CD4-positive, alpha-beta T cell treated with Interferon alpha-2 for 1 hour (primary cell): ENCODE measurements at regions not wholly inside any gene's neighbourhood (a gene's known extent, or its start where the extent isn't known, plus 50 kb on each side); places are given as distances from the start of the nearest gene placed in this dataset.

ENCODE experiments used
- DNase-seq, 2 donors: peaks; one replicate each; pipeline ENCODE4 v3.0.0-alpha.2; 2020 to 2022

GRCh38 chr9:102114557-102114956 lies 376.1 kb upstream of the GRIN3A start:
- DNase-seq, result no peak

DNA sequence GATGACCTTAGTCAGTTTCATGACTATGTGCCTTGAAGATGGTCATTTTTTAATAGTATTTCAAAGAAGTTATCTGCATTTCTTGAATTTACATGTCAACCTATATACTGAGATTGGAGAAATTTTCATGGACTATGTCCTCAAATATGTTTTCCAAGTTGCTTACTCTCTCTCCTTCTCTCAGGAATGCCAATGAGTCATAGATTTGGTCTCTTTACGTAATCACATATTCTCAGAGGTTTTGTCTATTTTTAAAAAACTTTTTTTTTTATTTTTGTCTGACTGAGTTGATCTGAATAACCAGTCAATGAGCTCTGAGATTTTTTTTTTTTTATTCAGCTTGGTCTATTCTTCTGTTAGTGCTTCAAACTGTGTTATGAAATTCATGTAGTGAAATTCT lies 374.7 kb upstream of the GRIN3A start:
- DNase-seq, result no peak

DNA sequence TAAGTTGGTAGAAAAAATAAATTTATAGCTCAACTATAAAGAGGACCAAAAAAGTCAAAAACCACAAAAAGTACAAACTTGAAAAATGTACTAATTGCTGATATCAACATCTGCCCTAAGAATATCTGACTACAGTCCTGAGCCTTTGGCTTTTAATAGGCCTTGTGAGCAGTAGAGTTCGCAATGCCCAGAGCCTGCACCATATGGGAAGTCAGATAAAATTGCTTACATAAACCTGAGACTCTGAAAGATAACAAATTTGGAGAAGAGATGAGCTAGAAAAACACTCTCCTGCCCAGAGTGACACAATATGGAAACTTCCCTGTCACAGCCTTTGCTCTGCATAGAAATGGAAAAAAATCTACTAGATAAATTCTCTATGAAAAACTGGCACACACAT lies 368.0 kb upstream of the GRIN3A start:
- no peak for DNase-seq

- no peak for DNase-seq
These were observed 363.3 kb upstream of the GRIN3A start for GRCh38 chr9:102101723-102102122.

- no peak for DNase-seq
These were observed 348.7 kb upstream of the GRIN3A start for GRCh38 chr9:102087141-102087540.

GRCh38 chr9:102085548-102085947 lies 347.1 kb upstream of the GRIN3A start:
- DNase-seq, result no peak

DNA sequence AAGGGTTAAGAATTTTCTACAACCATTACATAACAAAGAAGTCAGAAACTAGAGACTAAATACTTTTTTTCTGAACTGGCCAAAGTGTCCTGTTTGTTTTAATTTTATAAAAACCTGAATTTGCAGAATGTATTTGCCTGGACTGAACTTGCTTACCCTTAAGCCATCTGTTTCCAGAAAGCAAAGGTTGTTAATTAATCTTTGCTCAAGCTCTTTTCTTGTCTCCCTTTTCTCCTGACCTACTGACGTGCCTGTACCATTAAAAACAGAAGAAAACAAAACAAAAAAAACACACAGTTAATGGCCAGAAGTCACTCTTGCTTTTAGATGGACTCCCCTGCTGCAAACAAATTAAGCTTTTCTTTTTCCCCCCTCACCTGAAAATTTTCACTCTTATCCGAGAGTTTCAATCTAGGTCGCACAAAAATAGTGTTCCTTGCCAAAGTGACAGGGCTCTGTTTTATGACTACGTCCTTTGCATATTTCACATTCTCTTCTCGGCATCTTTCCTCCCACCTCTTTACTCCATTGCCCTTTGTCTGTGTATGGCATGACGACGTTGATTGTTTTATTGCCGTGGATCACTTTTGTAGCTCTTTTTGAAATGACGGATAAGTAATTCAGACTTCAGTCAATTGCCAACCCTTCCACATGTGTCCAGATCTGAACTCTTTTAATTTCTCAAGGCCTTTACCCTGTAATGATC lies 333.8 kb upstream of the GRIN3A start:
- DNase-seq, result no peak

GRCh38 chr9:102069969-102070368 lies 331.5 kb upstream of the GRIN3A start:
- no peak for DNase-seq

DNA sequence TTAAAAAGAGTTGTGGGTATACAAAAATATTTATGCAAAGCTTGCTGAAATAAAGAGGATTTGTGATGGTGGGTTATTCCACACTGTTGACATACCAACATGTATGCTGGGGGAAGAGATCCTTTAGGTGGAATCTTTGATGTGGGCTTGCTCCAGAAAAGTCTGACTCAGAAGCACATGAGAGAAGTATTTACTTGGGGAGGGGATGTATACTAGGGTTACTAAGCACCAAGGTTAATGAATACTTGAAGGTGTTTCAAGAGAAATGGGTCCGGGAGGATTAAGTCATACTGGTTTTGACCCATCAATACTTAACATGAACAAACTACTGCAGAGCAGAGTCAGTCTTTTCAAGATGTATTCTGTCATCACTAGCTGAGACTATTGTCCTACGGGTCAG lies 316.4 kb upstream of the GRIN3A start:
- DNase-seq, result no peak

GRCh38 chr9:102049586-102050246 lies 311.3 kb upstream of the GRIN3A start:
- peak in 1 of 2 donors; percentile 13 for DNase-seq

DNA sequence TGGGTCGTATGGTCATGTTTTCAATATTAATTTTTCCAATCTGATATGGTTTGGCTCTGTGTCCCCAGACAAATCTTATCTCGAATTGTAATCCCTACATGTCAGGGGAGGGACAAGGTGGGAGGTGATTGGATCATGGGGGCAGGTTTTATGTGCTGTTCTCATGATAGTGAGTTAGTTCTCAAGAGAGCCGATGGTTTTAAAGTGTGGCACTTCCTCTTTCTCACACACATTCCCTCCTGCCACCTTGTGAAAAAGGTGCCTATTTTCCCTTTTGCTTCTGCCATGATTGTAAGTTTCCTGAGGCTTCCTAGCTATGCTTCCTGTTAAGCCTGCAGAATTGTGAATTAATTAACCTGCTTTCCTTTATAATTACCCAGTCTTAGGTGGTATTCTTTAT lies 309.1 kb upstream of the GRIN3A start:
- DNase-seq, result no peak

DNA sequence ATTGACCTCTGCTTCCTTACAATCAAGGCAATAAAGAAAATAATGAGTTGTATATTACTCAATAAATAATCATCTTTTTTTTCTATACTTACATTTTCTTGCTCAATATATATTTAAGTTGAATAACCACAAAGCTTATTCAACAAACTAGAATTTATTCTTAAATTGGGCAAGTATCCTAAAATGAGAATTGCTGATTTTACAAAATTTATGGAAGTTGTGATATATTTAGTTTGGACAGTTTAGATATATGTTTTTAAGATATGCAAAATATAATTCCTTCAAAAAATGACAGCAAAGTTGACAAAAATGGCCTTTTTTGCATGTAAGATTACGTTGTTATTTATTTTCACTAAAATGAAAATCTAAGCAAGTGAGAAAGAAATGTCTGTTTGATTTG lies 305.7 kb upstream of the GRIN3A start:
- DNase-seq, result no peak

- DNase-seq, result no peak
These were observed 299.6 kb upstream of the GRIN3A start for GRCh38 chr9:102038006-102038405.

- peak in 1 of 2 donors; percentile 3 for DNase-seq
These were observed 297.5 kb upstream of the GRIN3A start for GRCh38 chr9:102035929-102036328.

DNA sequence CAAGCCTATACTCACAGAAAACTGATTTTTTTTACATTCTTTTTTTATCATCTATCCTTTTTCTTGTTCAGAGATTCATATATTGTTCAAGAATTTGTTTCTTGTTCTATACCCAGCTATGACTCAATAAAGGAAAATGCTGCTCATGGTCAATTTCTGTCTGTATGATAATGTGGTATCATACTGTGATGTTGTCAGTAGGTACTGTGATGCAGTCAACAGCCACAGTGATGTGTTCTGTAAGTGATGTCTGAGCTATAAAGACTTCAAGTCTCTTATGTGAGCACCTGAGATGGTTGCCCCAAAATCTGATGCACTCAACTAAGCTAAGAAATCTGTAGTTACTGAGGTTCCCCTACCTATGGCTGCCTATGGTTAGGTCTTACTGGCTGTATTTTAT lies 294.2 kb upstream of the GRIN3A start:
- no peak for DNase-seq

DNA sequence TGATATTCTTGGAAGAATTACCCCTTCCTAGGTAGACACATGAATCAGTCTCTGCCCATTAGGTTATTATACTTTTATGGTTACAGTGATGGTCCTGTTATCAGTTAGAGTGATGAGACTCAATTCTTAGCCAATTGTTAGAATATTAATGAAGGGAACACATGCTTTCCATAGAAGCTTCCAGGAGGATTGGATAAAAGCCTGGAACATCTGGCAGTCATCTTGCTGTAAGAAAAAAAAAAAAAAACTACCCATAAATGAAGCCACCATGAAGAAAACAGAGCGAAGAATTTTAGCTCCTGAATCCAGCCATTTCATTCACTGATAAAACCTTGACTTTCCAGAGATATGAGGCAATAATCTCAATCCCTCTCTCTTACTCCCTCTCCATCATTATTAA lies 262.5 kb upstream of the GRIN3A start:
- no peak for DNase-seq

GRCh38 chr9:101999441-101999840 lies 261.0 kb upstream of the GRIN3A start:
- DNase-seq, result no peak

GRCh38 chr9:101995231-101995630 lies 256.8 kb upstream of the GRIN3A start:
- DNase-seq, result no peak

DNA sequence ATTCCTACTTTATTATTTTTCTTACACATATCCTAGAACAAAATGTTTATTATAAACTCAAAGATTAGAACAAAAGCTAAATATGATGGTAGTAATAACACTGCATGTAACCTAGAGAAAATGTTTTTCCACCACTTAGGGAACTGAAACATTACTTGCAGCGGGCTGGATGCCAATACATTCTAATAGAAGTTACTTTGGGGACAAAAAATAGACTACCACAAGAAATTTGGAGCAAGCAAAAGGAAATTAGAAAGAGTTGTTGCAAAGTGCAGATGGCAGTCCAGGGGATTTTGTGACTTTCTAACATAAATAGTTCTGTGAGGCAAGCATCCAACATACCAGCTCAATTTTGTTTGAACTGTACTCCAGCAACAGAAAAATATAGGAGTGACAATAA lies 255.3 kb upstream of the GRIN3A start:
- no peak for DNase-seq

DNA sequence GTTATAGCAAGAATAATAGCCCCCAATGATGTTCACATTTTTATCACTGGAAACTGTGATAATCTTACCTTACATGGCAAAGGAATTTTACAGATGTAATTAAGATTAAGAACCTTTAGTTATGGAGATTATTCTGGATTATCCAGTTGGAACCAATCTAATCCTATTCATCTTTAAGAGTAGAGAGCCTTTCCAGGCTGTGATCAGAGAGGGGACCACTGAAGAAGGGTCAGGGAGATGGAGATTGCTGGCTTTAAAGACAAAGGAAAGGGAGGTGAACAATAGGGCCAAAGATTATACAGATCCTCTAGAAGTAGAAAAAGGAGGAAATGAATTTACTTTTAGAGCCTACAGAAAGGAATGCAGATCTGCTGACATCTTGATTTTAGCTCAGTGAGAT lies 253.5 kb upstream of the GRIN3A start:
- DNase-seq, result no peak

DNA sequence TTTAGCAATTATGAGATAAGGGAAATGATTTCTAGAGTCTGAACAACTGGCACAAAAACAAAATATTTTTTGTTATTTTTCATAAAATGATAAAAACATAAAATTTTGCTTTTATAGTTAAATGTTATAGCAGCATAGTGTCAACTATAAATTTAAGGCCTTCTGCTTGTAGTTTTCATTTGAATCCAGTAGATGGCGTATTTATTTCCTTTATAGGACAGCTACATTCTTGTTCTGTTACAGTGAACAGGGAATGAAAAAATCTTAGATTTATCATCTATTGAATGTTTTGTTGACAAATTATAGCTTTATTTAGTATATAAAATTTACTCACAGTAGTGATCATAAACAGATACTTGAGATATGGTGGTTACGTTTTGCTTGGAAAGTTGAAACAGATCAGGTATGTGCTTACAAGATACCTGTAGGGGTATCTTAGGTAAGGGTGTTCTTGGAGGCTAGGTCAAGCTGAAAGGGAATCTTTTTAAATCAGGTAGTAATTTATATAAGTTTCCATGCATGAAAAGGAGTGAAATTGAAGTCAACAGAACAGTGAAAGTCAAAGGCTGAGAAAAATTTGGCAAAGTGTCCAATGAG lies 239.3 kb upstream of the GRIN3A start:
- DNase-seq, result peak in 1 of 2 donors; percentile 28

DNA sequence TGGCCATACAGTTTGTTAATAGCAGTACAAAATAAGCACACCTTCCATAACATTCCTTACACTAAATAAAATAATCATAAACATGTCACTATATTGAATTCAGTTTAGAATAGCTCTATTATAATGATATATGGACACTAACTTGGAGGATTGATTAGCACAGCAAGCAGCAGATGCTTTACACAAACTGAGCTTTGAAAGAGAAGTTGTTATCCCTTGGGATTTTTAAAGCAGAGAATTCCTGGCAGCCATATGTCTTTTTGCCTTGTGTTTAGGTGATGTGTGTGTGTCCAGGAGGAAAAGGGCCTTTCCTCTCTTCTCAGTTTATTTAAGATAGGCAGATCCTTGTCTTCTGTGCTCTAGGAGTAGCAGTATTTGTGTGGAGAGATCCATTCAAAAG lies 232.2 kb upstream of the GRIN3A start:
- no peak for DNase-seq

- no peak for DNase-seq
These were observed 229.9 kb upstream of the GRIN3A start for GRCh38 chr9:101968392-101968791.

GRCh38 chr9:101966691-101967090 lies 228.2 kb upstream of the GRIN3A start:
- DNase-seq, result no peak

DNA sequence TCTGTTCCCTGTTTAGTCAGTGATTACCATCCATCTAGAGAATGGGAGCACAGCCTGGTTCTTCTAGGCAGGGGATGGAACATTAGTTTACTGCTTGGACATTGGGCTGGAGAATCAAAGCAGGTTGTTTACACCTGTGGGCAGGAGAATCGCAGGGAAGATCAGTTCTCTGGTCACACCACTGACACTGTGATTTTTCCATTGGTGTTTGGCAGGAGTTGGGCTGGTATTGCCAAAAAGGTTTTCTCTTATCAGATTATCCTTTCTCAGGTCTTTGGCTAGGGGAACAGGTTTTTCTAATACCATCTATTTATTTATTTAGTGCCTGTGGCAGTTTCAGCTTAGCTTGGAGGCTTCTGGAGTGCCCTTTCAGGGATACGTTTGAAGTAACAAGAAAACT lies 219.3 kb upstream of the GRIN3A start:
- DNase-seq, result no peak
